ENCODE measurements at regions not wholly inside any gene's neighbourhood (a gene's known extent, or its start where the extent isn't known, plus 50 kb on each side); places are given as distances from the start of the nearest gene placed in this dataset.

DNA sequence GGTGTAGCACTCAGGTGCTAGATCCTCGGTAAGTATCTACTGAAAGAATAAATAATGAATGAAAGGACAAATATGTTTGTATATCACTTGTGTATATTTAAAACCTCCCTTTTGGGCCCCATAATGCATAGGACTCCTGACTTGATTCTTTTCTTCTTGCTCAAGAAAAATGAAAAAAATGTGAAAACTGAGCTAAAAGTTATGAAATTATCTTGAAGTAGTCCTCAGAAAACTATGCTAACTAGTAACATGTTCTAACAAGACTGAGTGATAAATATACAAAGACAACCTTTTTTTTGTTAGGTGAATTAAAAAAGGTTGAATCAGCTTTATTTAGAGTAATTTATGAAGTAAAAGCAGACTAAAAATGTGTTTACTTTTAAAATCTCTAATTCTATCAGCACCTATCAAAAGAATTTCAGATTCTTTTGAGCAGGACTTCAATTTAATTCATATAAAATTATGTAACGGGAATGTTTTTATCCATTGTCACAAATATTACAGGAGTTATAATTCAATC is 247.8 kb upstream of the JAG1 start:
- no peaks in the 10 kb centered on the region for H3K27me3 ChIP-seq (replicated peaks in 1 of 2; ENCODE audit: control insufficient read depth in 2 of 2, insufficient read depth in 2 of 2, low read length in 1 of 2)
- CTCF ChIA-PET = no interaction called here
- RAD21 ChIA-PET (ENCODE audit: unreplicated experiment) = no interaction called here
- in situ Hi-C loops (cut with MboI) = no loop called here
- FAIRE-seq (no peak), DNase-seq (ENCODE audit: low read depth, low spot score) (no peak), ATAC-seq (no peak)
- H3K4me1 ChIP-seq (ENCODE audit: control insufficient read depth, insufficient read depth, low read length) = no peaks in the 10 kb centered on the region
- H3K9ac ChIP-seq (ENCODE audit: control insufficient read depth, insufficient read depth, low read length) = no peak overlapping the region
- TF ChIP-seq, protein P1, sequence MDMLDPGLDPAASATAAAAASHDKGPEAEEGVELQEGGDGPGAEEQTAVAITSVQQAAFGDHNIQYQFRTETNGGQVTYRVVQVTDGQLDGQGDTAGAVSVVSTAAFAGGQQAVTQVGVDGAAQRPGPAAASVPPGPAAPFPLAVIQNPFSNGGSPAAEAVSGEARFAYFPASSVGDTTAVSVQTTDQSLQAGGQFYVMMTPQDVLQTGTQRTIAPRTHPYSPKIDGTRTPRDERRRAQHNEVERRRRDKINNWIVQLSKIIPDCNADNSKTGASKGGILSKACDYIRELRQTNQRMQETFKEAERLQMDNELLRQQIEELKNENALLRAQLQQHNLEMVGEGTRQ (IDR thresholded peaks at IDR 0.05; ENCODE audit: borderline replicate concordance, low read depth, low read length) = no peak
- no peak for TF ChIP-seq SUPT20H (IDR thresholded peaks at IDR 0.05; ENCODE audit: borderline replicate concordance, control insufficient read depth, low read depth, low read length)
- TF ChIP-seq EP300 (IDR thresholded peaks at IDR 0.05; ENCODE audit: borderline replicate concordance in 1 of 2, control insufficient read depth in 1 of 2, low read depth in 2 of 2, low read length in 2 of 2) = no peak
- no peak for TF ChIP-seq KLF5 (IDR thresholded peaks at IDR 0.05; ENCODE audit: partially characterized antibody)
- no peak for TF ChIP-seq ASH2L (IDR thresholded peaks at IDR 0.05; ENCODE audit: borderline replicate concordance, low read depth)
- no peak for TF ChIP-seq FOXM1 (IDR thresholded peaks at IDR 0.05; ENCODE audit: low read depth, low read length)
- no peak for TF ChIP-seq TARDBP (IDR thresholded peaks at IDR 0.05; ENCODE audit: borderline replicate concordance)
- TF ChIP-seq ATF3 (IDR thresholded peaks at IDR 0.05; ENCODE audit: borderline replicate concordance, extremely low read depth, low read depth, low read length) = no peak
- no peak for TF ChIP-seq MTA2 (IDR thresholded peaks at IDR 0.05; ENCODE audit: low read depth)
- no peak for TF ChIP-seq ZZZ3 (IDR thresholded peaks at IDR 0.05; ENCODE audit: control insufficient read depth, insufficient read length, low read depth)
- TF ChIP-seq SREBF1 (IDR thresholded peaks at IDR 0.05; ENCODE audit: low read length) = no peak
- TF ChIP-seq IRF4 (IDR thresholded peaks at IDR 0.05; ENCODE audit: low read depth, low read length) = no peak
- no peak for TF ChIP-seq SREBF2 (IDR thresholded peaks at IDR 0.05; ENCODE audit: low read length)
- TF ChIP-seq YBX1 (IDR thresholded peaks at IDR 0.05) = no peak
- TF ChIP-seq CHD4 (IDR thresholded peaks at IDR 0.05) = no peak
- TF ChIP-seq PKNOX1 (IDR thresholded peaks at IDR 0.05) = no peak
- TF ChIP-seq, protein P2, sequence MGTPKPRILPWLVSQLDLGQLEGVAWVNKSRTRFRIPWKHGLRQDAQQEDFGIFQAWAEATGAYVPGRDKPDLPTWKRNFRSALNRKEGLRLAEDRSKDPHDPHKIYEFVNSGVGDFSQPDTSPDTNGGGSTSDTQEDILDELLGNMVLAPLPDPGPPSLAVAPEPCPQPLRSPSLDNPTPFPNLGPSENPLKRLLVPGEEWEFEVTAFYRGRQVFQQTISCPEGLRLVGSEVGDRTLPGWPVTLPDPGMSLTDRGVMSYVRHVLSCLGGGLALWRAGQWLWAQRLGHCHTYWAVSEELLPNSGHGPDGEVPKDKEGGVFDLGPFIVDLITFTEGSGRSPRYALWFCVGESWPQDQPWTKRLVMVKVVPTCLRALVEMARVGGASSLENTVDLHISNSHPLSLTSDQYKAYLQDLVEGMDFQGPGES (IDR thresholded peaks at IDR 0.05) = no peak
- H3K4me3 ChIP-seq = no peak overlapping the region
- no peaks in the 10 kb centered on the region for H3K36me3 ChIP-seq (ENCODE audit: control insufficient read depth in 2 of 2, insufficient read depth in 2 of 2, low read length in 1 of 2)
- no peaks in the 10 kb centered on the region for H4K20me1 ChIP-seq (ENCODE audit: control insufficient read depth, insufficient read depth)
- no peak overlapping the region for H3K4me2 ChIP-seq (ENCODE audit: control insufficient read depth, insufficient read depth)
- SMC1A ChIA-PET (ENCODE audit: uncharacterized antibody, unreplicated experiment) = no interaction called here
- POLR2A ChIA-PET = no interaction called here
- no peaks in the 10 kb centered on the region for H3K79me2 ChIP-seq (ENCODE audit: control insufficient read depth, insufficient read depth, low read length)
- H3K27ac ChIP-seq (ENCODE audit: control insufficient read depth, insufficient read depth) = no peak overlapping the region
- intact Hi-C loops (cut with micrococcal nuclease; ENCODE audit: unreplicated experiment) = no loop called here
- H3K9me3 ChIP-seq (replicated peaks; ENCODE audit: control insufficient read depth, insufficient read depth, low read length) = no peaks in the 10 kb centered on the region; the same call in 2 of the 3 replicates
- no peak overlapping the region for H2AFZ ChIP-seq (ENCODE audit: control insufficient read depth, low read depth, low read length)
- BruUV-seq (replicated peaks) = no TSS peak
- WGBS (ENCODE audit: insufficient coverage, insufficient replicate concordance, low lambda C conversion rate, missing lambda C conversion rate) = 38% methylated on average over 2 of the region's 2 CpGs

Data from GM12878 (cell line).